HEK293T (cell line): ENCODE measurements at regions not wholly inside any gene's neighbourhood (a gene's known extent, or its start where the extent isn't known, plus 50 kb on each side); places are given as distances from the start of the nearest gene placed in this dataset.

Experiments used
- CTCF ChIA-PET: fragments of 350-600 bp; formaldehyde crosslinking; extraction: SDS; loops from one replicate; lab custom pipeline; 2021; ENCODE audit warnings: antibody characterized with exemption, inconsistent platforms; lab: Yijun Ruan, JAX
- POLR2A ChIA-PET: fragments of 350-600 bp; formaldehyde crosslinking; extraction: SDS; loops from one replicate; lab custom pipeline; 2020; ENCODE audit warnings: antibody characterized with exemption, inconsistent platforms; lab: Yijun Ruan, JAX
- DNase-seq: peaks from one replicate; pipeline ENCODE4 v3.0.0; 2012; ENCODE audit warnings: mixed read lengths; ENCODE audit errors: extremely low spot score
- ARNT ChIP-seq: fragments of 450-650 bp; IDR thresholded peaks from 2 replicates; pipeline ENCODE4 v1.6.1; 2017; ENCODE audit warnings: mild to moderate bottlenecking
- BHLHE40 ChIP-seq: fragments of 450-650 bp; IDR thresholded peaks from 2 replicates; pipeline ENCODE4 v1.6.1; 2016; ENCODE audit warnings: mild to moderate bottlenecking, moderate library complexity, borderline replicate concordance
- CTBP1 ChIP-seq: fragments of 450-650 bp; IDR thresholded peaks from 2 replicates; pipeline ENCODE4 v1.6.1; 2016; ENCODE audit warnings: borderline replicate concordance
- ELF4 ChIP-seq: fragments of 450-650 bp; IDR thresholded peaks from 2 replicates; pipeline ENCODE4 v1.6.1; 2017; ENCODE audit warnings: antibody characterized with exemption
- FOXA1 ChIP-seq: fragments of 450-650 bp; IDR thresholded peaks from 2 replicates; pipeline ENCODE4 v1.6.1; 2016; ENCODE audit warnings: mild to moderate bottlenecking
- FOXK2 ChIP-seq: fragments of 450-650 bp; IDR thresholded peaks from 2 replicates; pipeline ENCODE4 v1.6.1; 2016; ENCODE audit warnings: mild to moderate bottlenecking
- FOXM1 ChIP-seq: fragments of 450-650 bp; IDR thresholded peaks from 2 replicates; pipeline ENCODE4 v1.6.1; 2017; ENCODE audit warnings: mild to moderate bottlenecking, borderline replicate concordance
- HDGF ChIP-seq: fragments of 450-650 bp; IDR thresholded peaks from 2 replicates; pipeline ENCODE4 v1.6.1; 2017; ENCODE audit warnings: antibody characterized with exemption, borderline replicate concordance
- L3MBTL2 ChIP-seq: fragments of 450-650 bp; conservative IDR thresholded peaks from 2 replicates; pipeline ENCODE4 v1.6.1; 2016; ENCODE audit warnings: mild to moderate bottlenecking
- LEF1 ChIP-seq: fragments of 450-650 bp; IDR thresholded peaks from 2 replicates; pipeline ENCODE4 v1.6.1; 2017; ENCODE audit warnings: mild to moderate bottlenecking, borderline replicate concordance
- NFRKB ChIP-seq: fragments of 450-650 bp; IDR thresholded peaks from 2 replicates; pipeline ENCODE4 v1.6.1; 2016; ENCODE audit warnings: mild to moderate bottlenecking, moderate library complexity
- PKNOX1 ChIP-seq: fragments of 450-650 bp; IDR thresholded peaks from 2 replicates; pipeline ENCODE4 v1.6.1; 2016
- SP1 ChIP-seq: fragments of 450-650 bp; IDR thresholded peaks from 2 replicates; pipeline ENCODE4 v1.6.1; 2017
- SUZ12 ChIP-seq: fragments of 450-650 bp; IDR thresholded peaks from 2 replicates; pipeline ENCODE4 v1.6.1; 2016; ENCODE audit warnings: mild to moderate bottlenecking
- TARDBP ChIP-seq: fragments of 450-650 bp; IDR thresholded peaks from 2 replicates; pipeline ENCODE4 v1.6.1; 2016
- ZNF384 ChIP-seq: fragments of 450-650 bp; IDR thresholded peaks from 2 replicates; pipeline ENCODE4 v1.6.1; 2016

- ChIA-PET POLR2A (no interaction called here), CTCF (no interaction called here)
- TF ChIP-seq BHLHE40 (no peak), FOXA1 (no peak), NFRKB (no peak), LEF1 (no peak), SP1 (no peak), L3MBTL2 (no peak)
- no peak for DNase-seq
Measured at GRCh38 chr2:103165836-103166235, 404.0 kb downstream of the TMEM182 start.

GRCh38 chr2:103166456-103167324 is 404.9 kb downstream of the TMEM182 start:
- ChIA-PET POLR2A (no interaction called here), CTCF (no interaction called here)
- DNase-seq: no peak

GRCh38 chr2:103167599-103167998 is 405.8 kb downstream of the TMEM182 start:
- DNase-seq: no peak
- ChIA-PET CTCF (no interaction called here), POLR2A (no interaction called here)
- TF ChIP-seq LEF1: no peak
- no peak for TF ChIP-seq HDGF
- TF ChIP-seq FOXM1: no peak
- TF ChIP-seq ZNF384: no peak
- TF ChIP-seq FOXA1: no peak
- no peak for TF ChIP-seq FOXK2
- TF ChIP-seq SP1: no peak
- no peak for TF ChIP-seq ARNT
- TF ChIP-seq TARDBP: no peak
- no peak for TF ChIP-seq PKNOX1
- TF ChIP-seq ELF4: no peak
- TF ChIP-seq SUZ12: no peak

More at GRCh38 chr2:103166456-103167324, 404.9 kb downstream of the TMEM182 start:
- no peak for TF ChIP-seq L3MBTL2
- no peak for TF ChIP-seq FOXK2
- TF ChIP-seq SP1: no peak
- TF ChIP-seq TARDBP: no peak
- TF ChIP-seq CTBP1: no peak
- no peak for TF ChIP-seq LEF1
- TF ChIP-seq ARNT: no peak
- TF ChIP-seq FOXA1: no peak
- TF ChIP-seq PKNOX1: no peak
- no peak for TF ChIP-seq FOXM1
- no peak for TF ChIP-seq BHLHE40
- no peak for TF ChIP-seq SUZ12
- no peak for TF ChIP-seq ZNF384
- TF ChIP-seq ELF4: no peak

GRCh38 chr2:103169861-103170260 is 408.0 kb downstream of the TMEM182 start:
- POLR2A ChIA-PET: no interaction called here
- DNase-seq: no peak
- CTCF ChIA-PET: interaction anchor here (0.8 to 2.0 kb wide), 2 partner anchors 8 to 194 kb away, joined by 3 to 8 read pairs; no protein-coding TSS in a partner anchor
- TF ChIP-seq SUZ12 (no peak), ARNT (no peak), TARDBP (no peak), HDGF (no peak)

GRCh38 chr2:103172821-103173220 is 411.0 kb downstream of the TMEM182 start:
- DNase-seq: no peak
- no peak for TF ChIP-seq ARNT
- no peak for TF ChIP-seq BHLHE40
- no peak for TF ChIP-seq LEF1
- no peak for TF ChIP-seq NFRKB
- TF ChIP-seq CTBP1: no peak
- TF ChIP-seq SUZ12: no peak
- no peak for TF ChIP-seq SP1
- TF ChIP-seq TARDBP: no peak
- TF ChIP-seq FOXA1: no peak
- TF ChIP-seq L3MBTL2: no peak
- TF ChIP-seq ZNF384: no peak
- TF ChIP-seq ELF4: no peak
- no peak for TF ChIP-seq HDGF
- ChIA-PET CTCF (no interaction called here), POLR2A (no interaction called here)

GRCh38 chr2:103174711-103175110 is 412.9 kb downstream of the TMEM182 start:
- ChIA-PET CTCF (no interaction called here), POLR2A (no interaction called here)
- DNase-seq: no peak
- no peak for TF ChIP-seq PKNOX1
